T-helper 2 cell treated with Interferon-gamma antibody and Interleukin-4, amounts not matched to agents 5 μg/mL and 100 μg/mL, for 36 hours (primary cell): ENCODE measurements at regions not wholly inside any gene's neighbourhood (a gene's known extent, or its start where the extent isn't known, plus 50 kb on each side); places are given as distances from the start of the nearest gene placed in this dataset.
"Not testable (repeated sequence)": the region's sequence is repeated elsewhere in the genome, so short reads cannot be mapped to it uniquely, and the experiment has no call there.

Source experiments
- DNase-seq: peaks from one replicate; pipeline ENCODE4 v3.0.0; 2021; ENCODE audit warnings: low spot score
- H3K27ac Mint-ChIP-seq: one replicate; pipeline ENCODE4 v1.8.0; 2021; ENCODE audit warnings: mild to moderate bottlenecking, mixed read lengths
- H3K27me3 Mint-ChIP-seq: one replicate; pipeline ENCODE4 v1.8.0; 2021; ENCODE audit warnings: low read depth, mixed read lengths
- H3K36me3 Mint-ChIP-seq: one replicate; pipeline ENCODE4 v1.8.0; 2021; ENCODE audit warnings: low read depth, mixed read lengths
- H3K4me1 Mint-ChIP-seq: one replicate; pipeline ENCODE4 v1.8.0; 2021; ENCODE audit warnings: low read depth, mixed read lengths
- H3K4me3 Mint-ChIP-seq: one replicate; pipeline ENCODE4 v1.8.0; 2022; ENCODE audit warnings: mild to moderate bottlenecking, moderate library complexity, mixed read lengths
- H3K9me3 Mint-ChIP-seq: one replicate; pipeline ENCODE4 v1.8.0; 2021; ENCODE audit warnings: mixed read lengths

GRCh38 chr7:156035387-156035786 lies 223.1 kb upstream of the SHH start:
- H3K4me1 Mint-ChIP-seq, H3K27ac Mint-ChIP-seq, H3K4me3 Mint-ChIP-seq, DNase-seq, H3K36me3 Mint-ChIP-seq, H3K27me3 Mint-ChIP-seq: not testable (repeated sequence)
- peaks cover 14% of the 10 kb centered on the region for H3K9me3 Mint-ChIP-seq

DNA sequence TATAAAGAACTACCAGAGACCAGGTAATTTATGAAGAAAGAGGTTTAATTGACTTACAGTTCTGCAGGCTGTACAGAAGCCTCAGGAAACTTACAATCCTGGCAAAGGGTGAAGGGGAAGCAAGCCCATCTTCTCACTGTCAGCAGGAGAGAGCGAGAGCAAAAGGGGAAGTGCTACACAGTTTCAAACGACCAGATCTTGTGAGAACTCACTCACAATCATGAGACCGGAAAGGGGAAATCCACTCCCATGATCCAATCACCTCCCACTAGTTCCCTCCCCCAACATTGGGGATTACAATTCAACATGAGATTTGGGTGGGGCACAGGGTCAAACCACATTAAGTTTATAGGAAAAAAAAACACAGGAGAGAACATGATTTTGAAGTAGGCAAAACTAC lies 222.1 kb upstream of the SHH start:
- Mint-ChIP-seq H3K4me3 (no peak overlapping the region), H3K27me3 (peaks cover 2% of the 10 kb centered on the region), H3K9me3 (peaks cover 14% of the 10 kb centered on the region), H3K27ac (no peak overlapping the region), H3K36me3 (no peaks in the 10 kb centered on the region), H3K4me1 (no peaks in the 10 kb centered on the region)
- DNase-seq, result no peak

GRCh38 chr7:156032973-156033372 lies 220.7 kb upstream of the SHH start:
- no peak overlapping the region for H3K27ac Mint-ChIP-seq
- DNase-seq, result no peak
- no peak overlapping the region for H3K4me3 Mint-ChIP-seq
- no peaks in the 10 kb centered on the region for H3K4me1 Mint-ChIP-seq
- peaks cover 14% of the 10 kb centered on the region for H3K9me3 Mint-ChIP-seq
- peaks cover 2% of the 10 kb centered on the region for H3K27me3 Mint-ChIP-seq
- H3K36me3 Mint-ChIP-seq, result no peaks in the 10 kb centered on the region

- Mint-ChIP-seq H3K36me3 (no peaks in the 10 kb centered on the region), H3K4me3 (no peak overlapping the region), H3K9me3 (peaks cover 14% of the 10 kb centered on the region), H3K27me3 (peaks cover 2% of the 10 kb centered on the region), H3K27ac (no peak overlapping the region), H3K4me1 (no peaks in the 10 kb centered on the region)
- DNase-seq, result no peak
Observed at GRCh38 chr7:156031679-156032478, 219.6 kb upstream of the SHH start.

- peaks cover 14% of the 10 kb centered on the region for H3K9me3 Mint-ChIP-seq
- H3K4me1 Mint-ChIP-seq, result no peaks in the 10 kb centered on the region
- no peak overlapping the region for H3K27ac Mint-ChIP-seq
- H3K4me3 Mint-ChIP-seq, result no peak overlapping the region
- H3K27me3 Mint-ChIP-seq, result no peaks in the 10 kb centered on the region
- no peaks in the 10 kb centered on the region for H3K36me3 Mint-ChIP-seq
- no peak for DNase-seq
Observed at GRCh38 chr7:156029460-156030007, 217.3 kb upstream of the SHH start.

DNA sequence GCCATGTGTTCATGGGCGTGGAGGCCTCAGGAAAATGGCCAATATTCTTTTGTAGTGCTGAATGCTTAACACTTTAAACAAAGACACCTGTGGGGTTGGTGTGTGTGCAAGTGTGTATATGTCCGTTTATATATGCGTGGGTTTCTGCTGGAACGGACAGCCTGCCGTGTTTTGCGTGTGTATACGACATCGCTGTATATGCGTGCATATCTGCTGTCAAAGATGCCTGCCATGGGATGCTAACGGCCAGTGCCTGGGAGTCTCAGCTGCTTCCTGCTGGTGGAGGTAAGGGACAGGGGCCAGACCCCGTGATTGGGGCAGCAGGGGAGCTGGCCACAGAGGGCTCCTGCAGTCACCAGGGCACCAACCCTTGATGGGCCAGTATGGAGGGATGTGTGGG lies 216.3 kb upstream of the SHH start:
- DNase-seq, result no peak
- Mint-ChIP-seq H3K9me3 (peaks cover 12% of the 10 kb centered on the region), H3K4me1 (no peaks in the 10 kb centered on the region), H3K4me3 (no peak overlapping the region), H3K36me3 (no peaks in the 10 kb centered on the region), H3K27ac (no peak overlapping the region), H3K27me3 (no peaks in the 10 kb centered on the region)

GRCh38 chr7:156027821-156028220 lies 215.6 kb upstream of the SHH start:
- Mint-ChIP-seq H3K27ac (no peak overlapping the region), H3K27me3 (no peaks in the 10 kb centered on the region), H3K9me3 (peaks cover 6% of the 10 kb centered on the region), H3K4me3 (no peak overlapping the region), H3K4me1 (no peaks in the 10 kb centered on the region), H3K36me3 (no peaks in the 10 kb centered on the region)
- DNase-seq, result no peak

- DNase-seq, result no peak
- H3K36me3 Mint-ChIP-seq, result no peaks in the 10 kb centered on the region
- H3K27me3 Mint-ChIP-seq, result no peaks in the 10 kb centered on the region
- no peaks in the 10 kb centered on the region for H3K9me3 Mint-ChIP-seq
- no peaks in the 10 kb centered on the region for H3K4me1 Mint-ChIP-seq
- no peak overlapping the region for H3K4me3 Mint-ChIP-seq
- H3K27ac Mint-ChIP-seq, result no peak overlapping the region
Observed at GRCh38 chr7:156026603-156027002, 214.3 kb upstream of the SHH start.

DNA sequence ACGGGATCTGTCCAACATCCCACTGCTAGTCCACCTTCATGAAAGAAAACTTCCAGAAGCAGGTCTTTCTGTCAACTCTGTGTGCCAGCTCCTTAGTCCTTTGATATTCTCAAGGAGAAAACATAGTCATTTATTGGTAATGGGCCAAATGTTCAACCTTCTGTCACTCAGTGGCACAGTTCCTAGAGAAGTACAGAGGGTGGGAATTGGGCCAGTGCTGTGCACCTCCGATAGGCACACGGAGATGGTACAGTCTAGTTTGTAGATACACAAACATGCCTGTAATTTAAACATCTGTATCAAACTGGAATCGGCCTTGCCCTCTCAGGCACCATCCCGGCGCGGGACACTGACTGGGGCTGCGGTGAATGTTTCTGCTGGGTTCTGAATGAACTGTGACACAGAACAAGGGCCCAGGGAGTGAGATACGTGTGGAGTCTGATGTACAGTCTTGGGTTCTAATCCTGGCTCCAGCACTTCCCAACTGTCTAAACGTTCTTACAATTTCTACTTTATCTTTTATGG lies 213.9 kb upstream of the SHH start:
- no peaks in the 10 kb centered on the region for H3K27me3 Mint-ChIP-seq
- H3K4me3 Mint-ChIP-seq, result no peak overlapping the region
- no peak for DNase-seq
- no peaks in the 10 kb centered on the region for H3K4me1 Mint-ChIP-seq
- H3K36me3 Mint-ChIP-seq, result no peaks in the 10 kb centered on the region
- H3K27ac Mint-ChIP-seq, result no peak overlapping the region
- H3K9me3 Mint-ChIP-seq, result no peaks in the 10 kb centered on the region

DNA sequence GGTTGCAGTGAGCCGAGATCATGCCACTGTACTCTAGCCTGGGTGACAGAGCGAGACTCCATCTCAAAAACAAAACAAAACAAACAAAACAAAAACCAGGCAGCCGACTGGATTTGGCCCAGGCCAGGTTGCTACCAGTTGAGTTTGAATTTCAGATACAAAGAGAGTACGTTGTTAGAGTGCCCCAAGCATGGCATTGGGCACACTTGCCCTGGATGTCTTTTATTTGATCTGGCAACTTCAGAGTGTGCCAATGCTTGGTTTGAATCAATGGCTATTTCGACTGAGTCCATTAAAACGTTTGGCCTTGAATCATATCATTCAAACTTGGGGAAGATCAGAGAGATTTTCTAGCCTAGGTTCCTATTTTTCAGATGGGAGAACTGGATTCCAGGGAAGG lies 213.4 kb upstream of the SHH start:
- Mint-ChIP-seq H3K27ac (no peak overlapping the region), H3K27me3 (no peaks in the 10 kb centered on the region), H3K4me1 (no peaks in the 10 kb centered on the region), H3K4me3 (no peak overlapping the region), H3K9me3 (no peaks in the 10 kb centered on the region), H3K36me3 (no peaks in the 10 kb centered on the region)
- DNase-seq, result no peak

- Mint-ChIP-seq H3K36me3 (no peaks in the 10 kb centered on the region), H3K4me3 (no peak overlapping the region), H3K4me1 (no peaks in the 10 kb centered on the region), H3K9me3 (no peaks in the 10 kb centered on the region), H3K27ac (no peak overlapping the region), H3K27me3 (no peaks in the 10 kb centered on the region)
- DNase-seq, result no peak
Observed at GRCh38 chr7:156024201-156024600, 211.9 kb upstream of the SHH start.

- no peaks in the 10 kb centered on the region for H3K36me3 Mint-ChIP-seq
Observed at GRCh38 chr7:156022483-156023459, 210.5 kb upstream of the SHH start.

DNA sequence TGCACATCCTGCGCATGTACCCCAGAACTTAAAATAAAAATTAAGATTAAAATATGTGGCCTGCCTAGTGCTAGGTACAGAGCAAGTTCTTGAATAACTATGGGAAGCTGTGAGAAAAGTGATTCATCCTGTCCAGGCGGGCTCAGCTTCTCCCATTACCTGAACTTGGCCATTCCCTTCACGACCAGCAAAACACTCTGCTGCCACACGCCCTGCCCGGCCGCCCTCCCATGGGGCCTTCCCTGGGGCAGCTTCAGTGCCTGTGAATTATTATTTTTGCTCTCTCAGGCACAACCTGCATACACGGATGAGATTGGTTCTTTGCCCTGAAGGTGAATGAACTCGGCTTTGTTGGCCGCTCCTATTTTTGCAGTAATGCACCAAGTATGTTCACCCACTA lies 209.2 kb upstream of the SHH start:
- no peak overlapping the region for H3K4me3 Mint-ChIP-seq
- no peak overlapping the region for H3K27ac Mint-ChIP-seq
- H3K9me3 Mint-ChIP-seq, result no peaks in the 10 kb centered on the region
- H3K36me3 Mint-ChIP-seq, result no peaks in the 10 kb centered on the region
- no peak for DNase-seq
- no peaks in the 10 kb centered on the region for H3K27me3 Mint-ChIP-seq
- no peaks in the 10 kb centered on the region for H3K4me1 Mint-ChIP-seq

More at GRCh38 chr7:156022483-156023459, 210.5 kb upstream of the SHH start:
- Mint-ChIP-seq H3K4me1 (no peaks in the 10 kb centered on the region), H3K27ac (no peak overlapping the region), H3K27me3 (no peaks in the 10 kb centered on the region), H3K9me3 (no peaks in the 10 kb centered on the region), H3K4me3 (no peak overlapping the region)
- no peak for DNase-seq

- no peak overlapping the region for H3K4me3 Mint-ChIP-seq
Observed at GRCh38 chr7:156020566-156020965, 208.3 kb upstream of the SHH start.

More at GRCh38 chr7:156020566-156020965, 208.3 kb upstream of the SHH start:
- Mint-ChIP-seq H3K27me3 (no peaks in the 10 kb centered on the region), H3K4me1 (no peaks in the 10 kb centered on the region), H3K27ac (no peak overlapping the region), H3K9me3 (no peaks in the 10 kb centered on the region), H3K36me3 (no peaks in the 10 kb centered on the region)
- DNase-seq, result no peak
